Stomach (tissue), 4 donors: ENCODE measurements at regions not wholly inside any gene's neighbourhood (a gene's known extent, or its start where the extent isn't known, plus 50 kb on each side); places are given as distances from the start of the nearest gene placed in this dataset.

Experiments
- CTCF ChIP-seq, 7 experiments: fragments of 450-650 bp in 4 of 7; fragments of 200-600 bp in 3 of 7; sonication (generic) in 3 of 7; IDR thresholded peaks; one replicate each; pipeline ENCODE4 v1.5.1; 2016 to 2019; ENCODE audit warnings: antibody characterized with exemption in 7 of 7, control low read depth in 2 of 7, mild to moderate bottlenecking in 1 of 7
- EP300 ChIP-seq: sonication (generic); formaldehyde crosslinking; IDR thresholded peaks from one replicate; pipeline ENCODE4 v1.6.1; 2017; ENCODE audit warnings: antibody characterized with exemption
- POLR2AphosphoS5 ChIP-seq, 3 donors: sonication (generic); formaldehyde crosslinking; IDR thresholded peaks; one replicate each; pipeline ENCODE4 v1.6.1; 2016; ENCODE audit warnings: antibody characterized with exemption in 3 of 3

GRCh38 chr20:22729616-22730236 lies 145.4 kb upstream of the FOXA2 start:
- TF ChIP-seq CTCF (IDR thresholded peaks at IDR 0.05) (no peak), EP300 (no peak), POLR2AphosphoS5 (IDR thresholded peaks at IDR 0.05) (no peak)
